ENCODE measurements at regions not wholly inside any gene's neighbourhood (a gene's known extent, or its start where the extent isn't known, plus 50 kb on each side); places are given as distances from the start of the nearest gene placed in this dataset.

GRCh38 chr14:54090274-54090673 is 133.6 kb upstream of the BMP4 start:
- no peak for DNase-seq (ENCODE audit: low spot score)

- DNase-seq (ENCODE audit: low spot score) = no peak
These were observed 138.1 kb upstream of the BMP4 start for GRCh38 chr14:54094765-54095164.

GRCh38 chr14:54098536-54098935 is 141.9 kb upstream of the BMP4 start:
- no peak for DNase-seq (ENCODE audit: low spot score)

- DNase-seq (ENCODE audit: low spot score) = no peak
These were observed 145.4 kb upstream of the BMP4 start for GRCh38 chr14:54102051-54102456.

GRCh38 chr14:54102530-54102929 is 145.9 kb upstream of the BMP4 start:
- DNase-seq (ENCODE audit: low spot score) = no peak

GRCh38 chr14:54104601-54105145 is 148.0 kb upstream of the BMP4 start:
- no peak for DNase-seq (ENCODE audit: low spot score)

GRCh38 chr14:54105406-54105805 is 148.8 kb upstream of the BMP4 start:
- DNase-seq (ENCODE audit: low spot score) = no peak

- no peak for DNase-seq (ENCODE audit: low spot score)
These were observed 149.3 kb upstream of the BMP4 start for GRCh38 chr14:54105898-54106297.

GRCh38 chr14:54106661-54107377 is 150.2 kb upstream of the BMP4 start:
- DNase-seq (ENCODE audit: low spot score) = no peak

GRCh38 chr14:54108481-54109471 is 152.2 kb upstream of the BMP4 start:
- no peak for DNase-seq (ENCODE audit: low spot score)

- DNase-seq (ENCODE audit: low spot score) = no peak
These were observed 153.0 kb upstream of the BMP4 start for GRCh38 chr14:54109521-54110120.

GRCh38 chr14:54114941-54115340 is 158.3 kb upstream of the BMP4 start:
- DNase-seq (ENCODE audit: low spot score) = no peak

GRCh38 chr14:54116198-54116885 is 159.7 kb upstream of the BMP4 start:
- no peak for DNase-seq (ENCODE audit: low spot score)

GRCh38 chr14:54116972-54117371 is 160.3 kb upstream of the BMP4 start:
- DNase-seq (ENCODE audit: low spot score) = no peak

GRCh38 chr14:54117396-54117795 is 160.8 kb upstream of the BMP4 start:
- DNase-seq (ENCODE audit: low spot score) = peak; percentile 52

GRCh38 chr14:54117924-54118323 is 161.3 kb upstream of the BMP4 start:
- DNase-seq (ENCODE audit: low spot score) = no peak

- no peak for DNase-seq (ENCODE audit: low spot score)
These were observed 163.6 kb upstream of the BMP4 start for GRCh38 chr14:54120260-54120659.

GRCh38 chr14:54121466-54122027 is 164.9 kb upstream of the BMP4 start:
- DNase-seq (ENCODE audit: low spot score) = no peak

GRCh38 chr14:54123841-54124240 is 167.2 kb upstream of the BMP4 start:
- DNase-seq (ENCODE audit: low spot score) = no peak

GRCh38 chr14:54125109-54125508 is 168.5 kb upstream of the BMP4 start:
- DNase-seq (ENCODE audit: low spot score) = no peak

GRCh38 chr14:54126947-54127346 is 170.3 kb upstream of the BMP4 start:
- DNase-seq (ENCODE audit: low spot score) = no peak
